HCT116 (cell line): ENCODE measurements at regions not wholly inside any gene's neighbourhood (a gene's known extent, or its start where the extent isn't known, plus 50 kb on each side); places are given as distances from the start of the nearest gene placed in this dataset.

Source experiments
- ATAC-seq: fragments of 200-7000 bp; cut with Tn5 transposase; 2 replicates; pipeline ENCODE4 v1.9.1; 2020; ENCODE audit warnings: mild to moderate bottlenecking, moderate library complexity
- BruUV-seq: library from RNA; stranded (reverse); fragments of 400-500 nt; replicated peaks from 2 replicates; lab custom pipeline; 2021; lab: Mats Ljungman, UMichigan
- CTCF ChIA-PET: fragments of 300-600 bp; sonication (Branson Sonifier 250); formaldehyde crosslinking; loops from one replicate; lab custom pipeline; 2021; ENCODE audit warnings: antibody characterized with exemption; lab: Charles Lee
- POLR2A ChIA-PET: fragments of 300-600, 350-600 bp; sonication (Branson Sonifier 250); formaldehyde crosslinking; loops from one replicate; lab custom pipeline; 2021; ENCODE audit warnings: antibody characterized with exemption; lab: Charles Lee
- RAD21 ChIA-PET, 2 experiments: fragments of 300-600 bp; sonication (Branson Sonifier 250); formaldehyde crosslinking; loops; one replicate each; lab custom pipeline; 2023; ENCODE audit warnings: low total read pairs in 2 of 2; ENCODE audit not compliant: uncharacterized antibody in 2 of 2, unreplicated experiment in 2 of 2, low non-redundant PET in 1 of 2; lab: Charles Lee
- DNase-seq: peaks from one replicate; pipeline ENCODE4 v3.0.0-alpha.2; 2010; ENCODE audit warnings: low read depth, low spot score
- H2AFZ ChIP-seq: fragments of 200-600 bp; shearing (Covaris generic), sonication (generic); 2 replicates; pipeline ENCODE4 v1.6.1; 2017; ENCODE audit warnings: low read depth, mixed run types, mixed read lengths, antibody characterized with exemption, low read length; ENCODE audit not compliant: poor library complexity, severe bottlenecking
- H3K27ac ChIP-seq: 2 replicates; pipeline ENCODE4 v1.5.1; 2012; ENCODE audit warnings: low read depth, low read length
- H3K27me3 ChIP-seq: fragments of 200-600 bp; sonication (generic); 2 replicates; pipeline ENCODE4 v1.6.1; 2016; ENCODE audit warnings: mixed run types, low read length, mixed read lengths; ENCODE audit not compliant: insufficient read depth
- H3K36me3 ChIP-seq, 2 experiments: fragments of 200-500 bp in 1 of 2; fragments of 200-600 bp in 1 of 2; sonication (Bioruptor generic) in 1 of 2; sonication (generic) in 1 of 2; 2 replicates each; pipeline versions ENCODE4 v1.5.1 to v1.6.1; 2014 to 2016; ENCODE audit warnings: low read length in 2 of 2, inconsistent platforms in 1 of 2, mixed read lengths in 1 of 2, mixed run types in 1 of 2; ENCODE audit not compliant: insufficient read depth in 2 of 2, control insufficient read depth in 1 of 2
- H3K4me1 ChIP-seq, 2 experiments: fragments of 200-600 bp in 1 of 2; sonication (generic) in 1 of 2; 2 replicates each; pipeline versions ENCODE4 v1.5.1 to v1.6.1; 2012 to 2017; ENCODE audit warnings: low read length in 2 of 2, inconsistent platforms in 1 of 2, mild to moderate bottlenecking in 1 of 2, mixed read lengths in 1 of 2, mixed run types in 1 of 2, moderate library complexity in 1 of 2; ENCODE audit not compliant: insufficient read depth in 2 of 2, control insufficient read depth in 1 of 2
- H3K4me2 ChIP-seq: fragments of 200-600 bp; sonication (generic); 2 replicates; pipeline ENCODE4 v1.6.1; 2017; ENCODE audit warnings: mixed run types, low read length, mixed read lengths
- H3K4me3 ChIP-seq, 2 experiments: fragments of 200-600 bp in 1 of 2; sonication (generic) in 1 of 2; replicated peaks in 1 of 2; 2 replicates each; pipeline ENCODE4 v1.5.1; 2011 to 2016; ENCODE audit warnings: low read length in 2 of 2, control low read depth in 1 of 2, low read depth in 1 of 2, mild to moderate bottlenecking in 1 of 2, mixed read lengths in 1 of 2, mixed run types in 1 of 2
- H3K79me2 ChIP-seq: fragments of 200-600 bp; sonication (generic); 2 replicates; pipeline ENCODE4 v1.6.1; 2017; ENCODE audit warnings: mild to moderate bottlenecking, mixed run types, low read length, moderate library complexity, mixed read lengths; ENCODE audit not compliant: insufficient read depth
- H3K9ac ChIP-seq: fragments of 200-600 bp; sonication (generic); 2 replicates; pipeline ENCODE4 v1.6.1; 2016; ENCODE audit warnings: low read length, mixed read lengths
- H3K9me2 ChIP-seq: fragments of 200-600 bp; sonication (generic), shearing (Covaris generic); 2 replicates; pipeline ENCODE4 v1.6.1; 2017; ENCODE audit warnings: mixed run types, mild to moderate bottlenecking, moderate library complexity; ENCODE audit not compliant: insufficient read depth
- H3K9me3 ChIP-seq, 2 experiments: fragments of 200-500 bp in 1 of 2; fragments of 200-600 bp in 1 of 2; sonication (Bioruptor generic) in 1 of 2; sonication (generic) in 1 of 2; 2 replicates each; pipeline ENCODE4 v1.6.1; 2014 to 2017; ENCODE audit warnings: low read length in 2 of 2, mixed read lengths in 2 of 2, inconsistent platforms in 1 of 2, low read depth in 1 of 2, mild to moderate bottlenecking in 1 of 2, mixed run types in 1 of 2, moderate library complexity in 1 of 2; ENCODE audit not compliant: control insufficient read depth in 1 of 2, insufficient read depth in 1 of 2
- H4K20me1 ChIP-seq: fragments of 200-600 bp; sonication (generic), shearing (Covaris generic); 2 replicates; pipeline ENCODE4 v1.6.1; 2017; ENCODE audit warnings: mixed run types, mild to moderate bottlenecking, moderate library complexity; ENCODE audit not compliant: insufficient read depth
- CBX3 ChIP-seq: IDR thresholded peaks from 2 replicates; pipeline ENCODE4 v1.6.1; 2012; ENCODE audit warnings: low read depth
- CEBPB ChIP-seq: IDR thresholded peaks from 2 replicates; pipeline ENCODE4 v1.6.1; 2012; ENCODE audit warnings: low read depth
- CTCF ChIP-seq, 3 experiments: fragments of 200-600 bp in 1 of 3; sonication (generic) in 1 of 3; IDR thresholded peaks in 2 of 3; conservative IDR thresholded peaks in 1 of 3; 2 replicates each; pipeline ENCODE4 v1.5.1; 2012 to 2017; ENCODE audit warnings: low read depth in 2 of 3, low read length in 2 of 3, antibody characterized with exemption in 1 of 3, borderline replicate concordance in 1 of 3, control low read depth in 1 of 3, mild to moderate bottlenecking in 1 of 3, mixed read lengths in 1 of 3, mixed run types in 1 of 3, moderate library complexity in 1 of 3; ENCODE audit not compliant: insufficient read depth in 1 of 3
- EGR1 ChIP-seq: IDR thresholded peaks from 2 replicates; pipeline ENCODE4 v1.6.1; 2012; ENCODE audit warnings: low read depth
- ELF1 ChIP-seq: IDR thresholded peaks from 2 replicates; pipeline ENCODE4 v1.6.1; 2012; ENCODE audit warnings: low read depth, borderline replicate concordance
- EZH2 ChIP-seq: fragments of 200-600 bp; sonication (generic); IDR thresholded peaks from 2 replicates; pipeline ENCODE4 v1.6.1; 2017; ENCODE audit warnings: antibody characterized with exemption, mixed run types
- EZH2phosphoT487 ChIP-seq: fragments of 200-600 bp; IDR thresholded peaks from 2 replicates; pipeline ENCODE4 v1.6.1; 2018; ENCODE audit warnings: antibody characterized with exemption, borderline replicate concordance
- FOSL1 ChIP-seq: IDR thresholded peaks from 2 replicates; pipeline ENCODE4 v1.6.1; 2012; ENCODE audit warnings: low read depth
- POLR2A ChIP-seq: IDR thresholded peaks from 2 replicates; pipeline ENCODE4 v1.7.0; 2011; ENCODE audit warnings: borderline replicate concordance; ENCODE audit not compliant: insufficient read depth, insufficient read length; ENCODE audit errors: extremely low read depth
- RAD21 ChIP-seq: IDR thresholded peaks from 2 replicates; pipeline ENCODE4 v1.6.1; 2012; ENCODE audit warnings: low read depth, mild to moderate bottlenecking
- REST ChIP-seq: IDR thresholded peaks from 2 replicates; pipeline ENCODE4 v1.6.1; 2012; ENCODE audit warnings: low read depth
- SIN3A ChIP-seq: IDR thresholded peaks from 2 replicates; pipeline ENCODE4 v1.6.1; 2012; ENCODE audit warnings: low read depth
- SP1 ChIP-seq: IDR thresholded peaks from 2 replicates; pipeline ENCODE4 v1.6.1; 2012; ENCODE audit warnings: low read depth
- intact Hi-C: fragments of 100-400 bp; cut with micrococcal nuclease; formaldehyde crosslinking; loops from 2 replicates; pipeline ENCODE4 v1.10.0; 2022

- TF ChIP-seq REST (no peak), CEBPB (no peak), EZH2phosphoT487 (no peak)
Observed at GRCh38 chr20:22836877-22837276, 198.2 kb upstream of the SSTR4 start (continued).

GRCh38 chr20:22838001-22838400, 197.1 kb upstream of the SSTR4 start:
- DNase-seq: no peak
- no peak overlapping the region for H3K4me3 ChIP-seq
- no peak overlapping the region for H3K27ac ChIP-seq
- H4K20me1 ChIP-seq: no peaks in the 10 kb centered on the region
- RAD21 ChIA-PET: no interaction called here
- intact Hi-C loops: no loop called here
- no TSS peak for BruUV-seq
- no peak overlapping the region for H2AFZ ChIP-seq
- H3K4me1 ChIP-seq: no peaks in the 10 kb centered on the region
- H3K36me3 ChIP-seq: no peaks in the 10 kb centered on the region; a peak in 1 of 4 replicates
- peaks cover 36% of the 10 kb centered on the region for H3K27me3 ChIP-seq
- no peaks in the 10 kb centered on the region for H3K9me3 ChIP-seq
- no peak overlapping the region for H3K9ac ChIP-seq
- ATAC-seq: no peak
- POLR2A ChIA-PET: no interaction called here
- CTCF ChIA-PET: no interaction called here
- TF ChIP-seq EZH2: no peak
- no peak for TF ChIP-seq CTCF (IDR thresholded peaks at IDR 0.05 in 2 of 3, conservative IDR thresholded peaks at IDR 0.05 in 1 of 3; ENCODE audit: borderline replicate concordance in 1 of 3, insufficient read depth in 1 of 3, low read depth in 2 of 3, low read length in 2 of 3)
- no peak for TF ChIP-seq EGR1
- TF ChIP-seq REST: no peak
- no peak for TF ChIP-seq EZH2phosphoT487
- TF ChIP-seq CBX3: no peak
- no peak for TF ChIP-seq SIN3A
- no peak for TF ChIP-seq FOSL1
- TF ChIP-seq POLR2A: no peak
- no peak for TF ChIP-seq ELF1
- no peak for TF ChIP-seq SP1
- no peak for TF ChIP-seq RAD21
- no peak overlapping the region for H3K4me2 ChIP-seq
- H3K79me2 ChIP-seq: no peaks in the 10 kb centered on the region
- H3K9me2 ChIP-seq: no peaks in the 10 kb centered on the region
